GM10266 (cell line): ENCODE measurements at regions not wholly inside any gene's neighbourhood (a gene's known extent, or its start where the extent isn't known, plus 50 kb on each side); places are given as distances from the start of the nearest gene placed in this dataset.

Experiments used
- DNase-seq: peaks from one replicate; pipeline ENCODE4 v3.0.0; 2012; ENCODE audit errors: extremely low spot score
- CTCF ChIP-seq: IDR thresholded peaks from 2 replicates; pipeline ENCODE4 v1.5.1; 2012; ENCODE audit warnings: mild to moderate bottlenecking, low read depth; ENCODE audit not compliant: control insufficient read depth, insufficient read depth; ENCODE audit errors: missing control alignments

GRCh38 chr5:33270671-33271070 lies 170.1 kb upstream of the TARS1 start:
- no peak for DNase-seq
- no peak for TF ChIP-seq CTCF

- TF ChIP-seq CTCF = no peak
- DNase-seq = no peak
These were observed 169.2 kb upstream of the TARS1 start for GRCh38 chr5:33271606-33272005.

DNA sequence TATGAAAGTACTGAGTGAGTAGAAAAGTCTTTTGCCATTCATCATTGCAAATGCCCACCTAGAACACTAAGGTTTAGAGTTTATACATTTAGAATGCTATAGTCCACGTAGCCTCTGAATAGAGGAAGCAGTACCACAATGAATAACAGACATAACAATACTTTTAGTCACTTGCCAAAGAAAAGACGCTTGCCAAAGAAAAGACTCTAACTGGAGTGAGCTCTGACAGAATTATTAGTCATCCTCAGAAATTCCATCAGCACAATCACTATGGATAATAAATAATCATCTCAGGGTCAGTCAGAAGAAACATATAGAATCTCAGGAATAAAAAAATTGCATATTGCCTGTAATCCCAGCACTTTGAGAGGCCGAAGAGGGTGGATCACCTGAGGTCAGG lies 168.5 kb upstream of the TARS1 start:
- TF ChIP-seq CTCF = no peak
- DNase-seq = no peak

DNA sequence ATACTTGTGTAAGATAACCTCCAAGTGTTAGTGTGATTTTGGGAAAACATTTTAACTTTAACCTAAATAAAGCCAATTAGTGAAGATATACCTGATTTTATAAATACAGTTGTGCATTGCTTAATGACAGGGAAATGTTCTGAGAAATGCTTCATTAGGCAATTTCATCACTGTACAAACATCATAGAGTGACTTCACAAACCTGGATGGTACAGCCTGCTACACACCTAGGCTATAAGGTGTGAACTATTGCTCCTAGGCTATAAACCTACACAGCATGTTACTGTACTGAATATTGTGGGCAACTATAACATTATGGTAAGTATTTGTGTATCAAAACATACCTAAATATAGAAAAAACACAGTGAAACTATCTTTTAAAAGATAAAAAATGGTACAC lies 166.8 kb upstream of the TARS1 start:
- TF ChIP-seq CTCF = no peak

DNA sequence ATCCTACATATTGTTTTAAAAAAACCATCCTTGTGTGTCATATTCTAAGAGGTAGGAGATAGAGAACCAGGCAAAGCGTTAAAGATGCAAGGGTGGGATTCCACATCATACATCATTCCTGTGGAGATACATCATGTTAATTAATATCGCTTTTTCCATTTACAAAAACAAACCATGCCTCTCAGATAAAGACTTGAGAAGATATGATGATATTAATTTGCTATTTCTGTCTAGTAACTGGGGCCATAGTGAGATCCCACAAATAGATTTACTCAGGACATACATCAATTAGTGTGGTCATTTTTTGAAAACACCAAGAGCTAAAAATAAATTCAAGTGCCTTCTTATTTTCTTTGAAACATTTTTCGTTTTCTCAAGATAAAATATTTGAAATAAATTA lies 165.4 kb upstream of the TARS1 start:
- no peak for DNase-seq
- no peak for TF ChIP-seq CTCF

More for the DNA sequence above, 166.8 kb upstream of the TARS1 start:
- no peak for DNase-seq

- no peak for TF ChIP-seq CTCF
- DNase-seq = no peak
These were observed 164.7 kb upstream of the TARS1 start for GRCh38 chr5:33275921-33276627.

DNA sequence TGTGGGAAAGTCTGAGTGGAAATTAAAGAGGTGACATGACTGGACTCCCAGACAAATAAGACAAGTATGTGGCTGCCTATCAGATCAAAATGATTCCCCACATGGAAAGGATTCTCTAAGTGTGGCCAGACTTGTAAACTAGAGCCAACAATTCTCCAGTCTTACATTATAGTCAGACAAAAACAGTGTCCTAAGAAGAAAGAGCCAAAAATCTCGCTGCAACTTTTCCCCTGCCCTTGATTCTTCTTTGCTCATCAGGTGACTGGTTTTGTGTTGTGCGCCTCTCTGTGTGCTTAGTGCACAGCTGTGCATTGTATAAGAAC lies 164.2 kb upstream of the TARS1 start:
- DNase-seq = no peak
- no peak for TF ChIP-seq CTCF
